Activated T-cell treated with anti-CD3 and anti-CD28 coated beads for 48 hours (primary cell): ENCODE measurements at regions not wholly inside any gene's neighbourhood (a gene's known extent, or its start where the extent isn't known, plus 50 kb on each side); places are given as distances from the start of the nearest gene placed in this dataset.

Experiments used
- DNase-seq: peaks from one replicate; pipeline ENCODE4 v3.0.0-alpha.2; 2020; ENCODE audit warnings: low read depth

DNA sequence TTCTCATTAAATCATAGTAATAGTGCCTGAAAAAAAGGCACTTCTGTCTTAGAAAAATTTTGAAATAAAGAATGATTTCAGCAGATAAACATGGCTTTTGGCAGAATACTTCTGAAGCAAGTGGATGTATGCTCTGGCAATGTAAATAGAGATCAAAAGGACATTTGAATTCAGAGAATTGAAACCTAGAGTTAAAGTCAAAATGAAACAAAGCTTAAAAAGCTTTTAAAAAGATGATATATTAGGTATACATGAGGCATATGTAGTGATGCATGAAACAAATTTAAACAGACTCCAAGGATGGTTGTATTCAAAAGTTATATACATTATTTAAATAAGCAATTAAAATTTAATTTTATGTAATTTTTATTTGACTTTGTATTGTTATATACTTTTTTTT lies 1344.5 kb upstream of the TMEFF2 start:
- DNase-seq = no peak

GRCh38 chr2:193538061-193538460 lies 1343.3 kb upstream of the TMEFF2 start:
- no peak for DNase-seq

DNA sequence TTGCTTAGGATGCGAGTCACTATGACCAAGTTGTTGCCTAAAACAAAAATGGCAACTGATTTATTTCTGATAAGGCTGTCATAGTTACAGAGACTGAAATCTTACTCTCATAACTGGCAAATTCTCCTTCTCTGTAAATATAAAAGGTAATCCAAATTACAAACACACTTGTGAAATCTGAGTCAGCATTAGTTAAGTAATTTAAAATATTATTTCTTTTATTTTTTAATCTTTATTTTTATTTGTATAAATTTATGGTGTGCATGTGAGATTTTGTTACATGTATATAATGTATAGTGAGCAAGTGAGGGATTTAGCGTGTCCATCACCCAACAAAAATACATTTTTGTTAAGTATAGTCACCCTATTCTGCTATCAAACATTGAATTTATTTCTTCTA lies 1342.8 kb upstream of the TMEFF2 start:
- no peak for DNase-seq

- DNase-seq = no peak
Measured at GRCh38 chr2:193528458-193528857, 1333.7 kb upstream of the TMEFF2 start.

DNA sequence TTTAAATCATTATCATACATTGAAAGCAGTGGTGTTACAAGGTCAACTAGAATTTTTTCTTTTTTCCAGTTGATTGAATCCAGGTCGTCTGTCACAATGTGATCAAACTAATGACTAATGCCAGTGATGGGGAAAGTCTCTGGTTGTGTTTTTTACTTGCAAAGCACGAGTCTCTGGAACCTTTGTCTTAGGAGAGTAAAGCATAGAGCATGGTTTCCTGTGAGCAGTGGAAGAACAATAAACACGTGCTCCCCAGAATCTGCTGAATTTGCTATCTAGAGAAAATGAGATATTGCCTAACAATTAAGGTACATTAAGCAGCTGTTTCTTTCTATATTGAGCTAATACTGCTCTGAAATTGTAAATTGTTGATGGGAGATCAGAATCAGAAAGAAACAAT lies 1332.4 kb upstream of the TMEFF2 start:
- DNase-seq = no peak

DNA sequence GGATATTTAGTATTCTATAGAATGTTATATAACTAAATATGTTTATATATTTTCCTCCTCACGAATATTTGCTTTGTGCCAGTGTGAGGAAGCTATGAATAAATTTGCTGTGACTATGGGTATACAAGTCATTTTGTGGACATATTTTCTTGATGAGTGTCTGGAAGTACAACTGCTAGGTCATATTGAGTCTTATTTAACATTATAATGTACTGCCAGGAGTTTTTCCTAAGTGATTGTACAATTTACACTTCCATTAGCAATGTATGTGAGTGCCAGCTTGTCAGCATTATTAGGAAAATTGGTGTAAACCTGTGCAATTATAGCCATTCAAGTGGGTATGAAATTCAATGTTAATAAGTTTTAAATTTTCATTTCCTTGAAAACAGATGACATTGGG lies 1328.9 kb upstream of the TMEFF2 start:
- DNase-seq = no peak

DNA sequence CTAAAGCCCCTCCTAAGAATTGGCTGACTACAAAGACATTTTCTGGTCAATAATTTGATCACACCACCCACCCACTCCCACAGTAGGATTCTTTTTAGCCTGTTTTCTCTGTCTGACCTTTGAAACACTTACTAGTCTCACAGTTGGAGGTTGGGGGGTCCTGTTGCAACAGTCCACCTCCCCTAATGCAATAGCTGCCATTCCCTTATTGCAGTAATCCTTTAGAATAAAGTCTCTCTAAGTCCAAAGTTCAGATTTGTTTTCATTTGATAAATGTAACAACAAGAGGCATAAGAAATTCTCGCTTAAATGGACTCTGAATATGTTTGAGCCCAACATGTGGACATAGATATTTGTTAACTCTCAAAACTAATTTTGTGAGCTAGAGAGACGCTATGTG lies 1326.8 kb upstream of the TMEFF2 start:
- DNase-seq = no peak

DNA sequence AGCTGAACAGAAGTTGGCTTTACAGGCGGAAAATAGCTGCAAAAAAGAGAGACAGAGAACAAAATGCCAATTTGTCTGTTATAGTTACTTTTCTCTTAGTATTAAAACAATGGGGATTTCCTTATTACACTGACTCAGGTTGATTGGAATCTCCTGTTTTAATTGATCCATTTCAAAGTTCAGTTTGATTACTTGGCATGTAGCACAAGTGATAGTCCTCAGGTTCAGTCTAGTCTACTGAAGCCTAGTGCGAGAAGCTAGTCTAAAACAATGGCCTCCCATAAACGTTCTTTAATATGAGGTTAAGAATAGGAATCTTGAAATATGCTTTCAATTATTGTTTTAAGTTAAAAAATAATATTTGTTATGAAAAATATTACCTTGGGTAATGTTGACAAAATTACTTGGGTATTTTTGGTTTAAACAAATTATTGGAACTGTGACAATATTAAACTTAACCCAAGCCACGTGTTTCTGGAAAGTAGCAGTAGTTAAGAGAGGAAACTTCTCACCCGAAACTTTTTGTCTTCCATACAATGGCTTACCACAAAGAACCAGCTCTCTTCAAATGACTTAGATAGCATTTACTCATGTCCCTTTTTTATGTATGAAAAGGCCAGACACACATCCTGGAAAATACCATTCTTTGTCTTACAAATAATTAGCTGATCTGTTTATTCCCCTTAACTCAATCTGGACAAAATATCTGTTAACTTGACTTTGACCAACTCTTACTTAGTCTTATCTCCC lies 1326.2 kb upstream of the TMEFF2 start:
- no peak for DNase-seq

DNA sequence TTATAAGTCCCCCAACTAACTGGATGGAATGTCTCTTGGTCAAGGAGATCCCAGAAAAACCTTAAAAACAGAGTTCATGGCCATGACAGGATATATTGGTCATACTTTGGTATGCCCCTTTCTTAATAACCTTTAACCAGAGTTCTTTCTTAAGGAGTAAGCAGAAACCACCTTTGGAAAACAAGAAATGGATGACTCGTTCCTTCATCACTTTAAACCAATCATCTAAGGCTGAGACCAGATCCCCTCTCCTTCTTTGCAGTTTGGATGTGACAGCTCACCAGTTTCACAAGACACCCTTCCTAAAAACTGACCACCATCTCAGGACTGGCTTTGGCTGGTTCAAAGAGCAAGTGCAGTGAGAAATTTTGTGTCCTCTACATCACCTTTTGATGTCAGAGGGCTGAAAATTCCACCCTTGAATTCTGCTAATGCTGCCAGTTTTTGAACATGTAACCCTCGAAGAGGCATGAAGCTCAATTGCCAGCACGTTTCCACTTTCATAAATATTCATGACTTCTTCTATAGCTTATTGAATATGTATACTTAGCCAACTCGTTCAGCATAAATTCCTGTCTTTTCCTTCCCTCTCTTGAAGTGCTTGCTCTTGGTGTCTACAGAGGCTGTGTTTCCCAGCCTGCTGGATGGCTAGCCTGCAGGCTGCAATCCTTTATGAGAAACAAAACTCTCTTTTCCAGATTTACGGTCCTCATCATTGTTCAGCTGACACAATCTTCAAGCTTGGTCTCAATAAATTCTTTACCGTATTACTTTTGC lies 1323.5 kb upstream of the TMEFF2 start:
- no peak for DNase-seq

GRCh38 chr2:193517615-193518014 lies 1322.9 kb upstream of the TMEFF2 start:
- DNase-seq = no peak

DNA sequence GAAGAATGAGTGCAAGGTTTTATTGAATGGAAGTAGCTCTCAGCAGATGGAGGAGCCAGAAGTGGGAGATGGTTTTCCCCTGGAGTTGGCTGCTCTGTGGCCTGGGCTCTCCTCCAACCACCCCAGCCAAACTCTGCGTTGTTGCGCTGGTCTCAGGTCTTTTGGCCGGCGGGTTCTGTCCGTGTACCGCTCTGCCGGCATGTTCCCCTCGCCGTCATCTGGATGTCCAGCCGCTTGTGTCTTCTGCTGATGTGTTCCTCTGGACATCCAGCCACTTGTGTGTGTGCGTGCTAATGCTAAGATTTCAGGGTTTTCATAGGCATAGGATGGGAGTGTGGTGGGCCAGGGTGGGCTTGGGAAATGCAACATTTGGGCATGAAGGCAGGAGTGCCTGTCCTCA lies 1311.3 kb upstream of the TMEFF2 start:
- DNase-seq = no peak

DNA sequence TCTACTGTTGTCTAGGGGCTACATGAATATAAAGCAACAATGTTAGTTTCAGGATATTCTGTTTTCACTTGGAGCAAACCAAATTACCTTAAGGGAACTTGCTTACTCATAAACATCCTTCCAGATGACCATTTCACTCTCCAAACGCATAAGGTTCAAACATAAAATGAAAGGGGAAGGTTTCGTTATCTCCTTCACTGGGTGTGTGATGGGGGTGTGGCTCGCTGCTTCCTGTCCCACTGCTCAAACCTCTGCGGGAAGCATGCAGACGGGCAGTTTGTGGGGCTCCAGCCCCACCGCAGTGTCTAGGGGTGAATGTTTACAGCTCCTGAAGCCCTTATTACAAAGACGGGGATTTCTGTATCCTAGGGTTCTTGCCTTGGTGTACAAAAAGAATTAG lies 1310.9 kb upstream of the TMEFF2 start:
- no peak for DNase-seq

GRCh38 chr2:193502363-193503035 lies 1307.8 kb upstream of the TMEFF2 start:
- no peak for DNase-seq

GRCh38 chr2:193496786-193497185 lies 1302.1 kb upstream of the TMEFF2 start:
- no peak for DNase-seq

DNA sequence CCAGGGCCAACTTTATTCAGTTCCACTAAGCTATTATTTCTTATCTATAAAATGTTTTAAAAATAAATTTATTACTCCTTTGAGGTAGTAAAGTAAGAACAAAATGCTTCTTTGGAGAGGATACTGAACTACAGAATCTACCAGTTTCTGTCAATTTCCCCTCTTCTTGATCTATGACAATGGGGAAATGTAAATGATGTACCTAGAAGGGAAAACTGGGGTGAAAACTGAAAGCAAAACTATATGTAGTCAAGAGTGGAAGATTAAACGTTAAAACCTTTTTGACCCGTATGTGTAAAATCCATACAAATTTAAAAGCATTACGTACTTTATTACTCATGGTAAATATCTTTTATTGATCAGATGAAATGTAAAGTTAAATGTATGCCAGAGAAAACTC lies 1287.8 kb upstream of the TMEFF2 start:
- DNase-seq = no peak

- no peak for DNase-seq
Measured at GRCh38 chr2:193480187-193480586, 1285.5 kb upstream of the TMEFF2 start.

- DNase-seq = no peak
Measured at GRCh38 chr2:193476171-193476800, 1281.6 kb upstream of the TMEFF2 start.

GRCh38 chr2:193475038-193475437 lies 1280.3 kb upstream of the TMEFF2 start:
- DNase-seq = no peak

- no peak for DNase-seq
Measured at GRCh38 chr2:193469251-193469650, 1274.5 kb upstream of the TMEFF2 start.

DNA sequence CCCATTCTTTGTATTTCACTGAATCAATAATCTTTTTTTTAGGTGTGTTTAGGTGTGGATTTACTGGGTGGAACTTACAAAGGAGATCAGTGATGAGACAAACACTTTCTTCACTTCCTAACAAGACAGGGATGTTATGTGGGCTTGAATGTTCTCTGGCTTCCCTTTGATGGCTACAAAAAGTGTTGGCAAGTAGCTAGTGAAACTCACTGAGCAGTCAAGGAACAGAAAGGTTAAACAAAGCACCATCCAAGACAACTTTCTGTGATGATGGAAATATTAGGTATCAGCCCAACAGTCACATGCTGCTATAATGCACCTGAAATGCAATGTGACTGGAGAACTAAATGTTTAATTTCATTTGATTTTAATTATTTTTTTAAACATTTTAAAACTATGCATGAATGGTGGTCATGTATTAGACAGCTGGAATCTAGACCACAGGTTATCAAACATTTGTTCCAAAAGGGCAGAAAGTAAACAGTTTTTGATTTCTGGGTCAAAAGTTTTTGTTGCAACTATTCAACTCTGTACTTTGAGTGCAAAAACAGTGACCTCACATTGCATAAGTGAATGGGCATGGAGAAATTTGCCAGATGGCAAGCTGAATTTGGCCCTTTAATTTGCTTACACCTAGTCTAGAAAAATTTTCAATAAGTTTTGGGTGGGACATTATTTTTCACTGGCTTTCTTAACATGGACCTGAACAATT lies 1272.7 kb upstream of the TMEFF2 start:
- DNase-seq = no peak

DNA sequence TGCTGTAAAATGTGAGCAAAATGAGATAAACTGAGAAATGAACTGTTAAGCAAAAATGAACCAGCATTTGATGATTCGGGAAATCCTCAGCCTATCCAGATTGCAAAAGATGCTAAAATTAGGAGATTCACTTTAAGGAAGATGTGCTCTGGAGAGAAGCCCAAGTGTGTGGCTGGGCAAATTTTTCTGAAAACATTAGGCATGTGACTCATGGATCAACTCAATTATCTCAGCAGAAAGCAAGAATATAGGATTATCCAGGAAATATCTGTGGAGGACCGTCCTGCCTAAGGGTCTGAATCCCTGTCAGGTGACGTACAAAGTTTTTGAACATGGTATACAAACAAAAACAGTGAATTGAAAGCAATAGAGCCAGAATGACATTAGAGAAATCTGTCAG lies 1268.3 kb upstream of the TMEFF2 start:
- no peak for DNase-seq

DNA sequence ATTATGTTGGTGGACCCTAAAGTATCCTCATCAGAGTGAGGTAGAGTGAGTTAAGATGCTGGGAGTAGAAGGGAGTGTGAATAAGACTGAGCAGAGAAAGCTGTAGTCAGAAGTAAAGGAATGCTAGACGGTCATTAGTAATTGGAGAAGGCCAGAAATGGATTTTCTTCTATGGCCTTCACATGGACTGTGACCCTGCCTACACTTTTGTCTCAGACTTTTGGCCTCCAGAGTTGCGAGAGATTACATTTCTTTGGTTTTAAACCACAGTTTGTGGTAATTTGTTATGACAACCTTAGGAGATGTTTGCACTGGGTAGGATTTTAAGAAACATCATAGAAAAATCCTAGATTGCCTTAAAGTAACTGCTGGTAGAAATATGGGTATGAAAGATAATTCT lies 1267.7 kb upstream of the TMEFF2 start:
- DNase-seq = no peak
